Activated B cell treated with CpG ODN at 0.5 μM for 24 hours (primary cell): ENCODE measurements at regions not wholly inside any gene's neighbourhood (a gene's known extent, or its start where the extent isn't known, plus 50 kb on each side); places are given as distances from the start of the nearest gene placed in this dataset.

ENCODE experiments used
- ATAC-seq: fragments of 200-7000 bp; cut with Tn5 transposase; one replicate; pipeline ENCODE4 v1.10.0; 2021; ENCODE audit warnings: low read depth, mild to moderate bottlenecking, moderate library complexity
- CTCF ChIA-PET: fragments of 350-600 bp; sonication (Branson Sonifier 250); formaldehyde crosslinking; loops from one replicate; lab custom pipeline; 2021; ENCODE audit warnings: antibody characterized with exemption; lab: Charles Lee
- POLR2A ChIA-PET: fragments of 350-600 bp; sonication (Branson Sonifier 250); formaldehyde crosslinking; loops from one replicate; lab custom pipeline; 2021; ENCODE audit warnings: antibody characterized with exemption; lab: Charles Lee
- DNase-seq: peaks from one replicate; pipeline ENCODE4 v3.0.0; 2022
- H3K27ac Mint-ChIP-seq: one replicate; pipeline ENCODE4 v1.8.0; 2020; ENCODE audit warnings: mixed read lengths
- H3K27me3 Mint-ChIP-seq: one replicate; pipeline ENCODE4 v1.8.0; 2021; ENCODE audit warnings: mixed read lengths
- H3K36me3 Mint-ChIP-seq: one replicate; pipeline ENCODE4 v1.8.0; 2021; ENCODE audit warnings: low read depth, mixed read lengths
- H3K4me1 Mint-ChIP-seq: one replicate; pipeline ENCODE4 v1.8.0; 2021; ENCODE audit warnings: mixed read lengths
- H3K4me3 Mint-ChIP-seq: one replicate; pipeline ENCODE4 v1.8.0; 2020; ENCODE audit warnings: mild to moderate bottlenecking, mixed read lengths
- H3K9me3 Mint-ChIP-seq: one replicate; pipeline ENCODE4 v1.8.0; 2020; ENCODE audit warnings: mixed read lengths
- CTCF ChIP-seq: fragments of 200-600 bp; IDR thresholded peaks from one replicate; pipeline ENCODE4 v1.8.0; 2022; ENCODE audit warnings: antibody characterized with exemption, mild to moderate bottlenecking
- intact Hi-C: fragments of 100-400 bp; cut with micrococcal nuclease; formaldehyde crosslinking; loops from one replicate; pipeline ENCODE4 v1.15.1; 2024

GRCh38 chr1:88117597-88117996, 566.5 kb upstream of the PKN2 start:
- peaks cover 13% of the 10 kb centered on the region for H3K27me3 Mint-ChIP-seq
- no peak overlapping the region for H3K27ac Mint-ChIP-seq

GRCh38 chr1:88118176-88118845, 565.8 kb upstream of the PKN2 start:
- TF ChIP-seq CTCF, result no peak
- intact Hi-C loops, result no loop called here
- Mint-ChIP-seq H3K36me3 (no peaks in the 10 kb centered on the region), H3K4me3 (no peak overlapping the region), H3K4me1 (no peaks in the 10 kb centered on the region), H3K27me3 (peaks cover 13% of the 10 kb centered on the region), H3K27ac (no peak overlapping the region), H3K9me3 (no peaks in the 10 kb centered on the region)
- CTCF ChIA-PET, result no interaction called here
- POLR2A ChIA-PET, result no interaction called here
- no peak for DNase-seq
- no peak for ATAC-seq

More at GRCh38 chr1:88117597-88117996, 566.5 kb upstream of the PKN2 start:
- no peak for ATAC-seq
- H3K9me3 Mint-ChIP-seq, result no peaks in the 10 kb centered on the region
- intact Hi-C loops, result no loop called here
- CTCF ChIA-PET, result no interaction called here
- H3K4me3 Mint-ChIP-seq, result no peak overlapping the region
- POLR2A ChIA-PET, result no interaction called here
- no peak for TF ChIP-seq CTCF
- no peak for DNase-seq
- no peaks in the 10 kb centered on the region for H3K36me3 Mint-ChIP-seq
- no peaks in the 10 kb centered on the region for H3K4me1 Mint-ChIP-seq

- TF ChIP-seq CTCF, result no peak
- CTCF ChIA-PET, result no interaction called here
- Mint-ChIP-seq H3K27me3 (peaks cover 4% of the 10 kb centered on the region), H3K9me3 (no peaks in the 10 kb centered on the region), H3K36me3 (no peaks in the 10 kb centered on the region), H3K27ac (no peak overlapping the region), H3K4me3 (no peak overlapping the region), H3K4me1 (no peaks in the 10 kb centered on the region)
- no peak for ATAC-seq
- DNase-seq, result no peak
- POLR2A ChIA-PET, result no interaction called here
- intact Hi-C loops, result no loop called here
Observed at GRCh38 chr1:88124614-88125013, 559.5 kb upstream of the PKN2 start.

- ATAC-seq, result no peak
- TF ChIP-seq CTCF, result no peak
- DNase-seq, result no peak
- Mint-ChIP-seq H3K4me3 (no peak overlapping the region), H3K4me1 (no peaks in the 10 kb centered on the region), H3K27me3 (peaks cover 3% of the 10 kb centered on the region), H3K27ac (no peak overlapping the region), H3K36me3 (no peaks in the 10 kb centered on the region), H3K9me3 (no peaks in the 10 kb centered on the region)
- ChIA-PET CTCF (no interaction called here), POLR2A (no interaction called here)
- intact Hi-C loops, result no loop called here
Observed at GRCh38 chr1:88126467-88126866, 557.6 kb upstream of the PKN2 start.

GRCh38 chr1:88133991-88134390, 550.1 kb upstream of the PKN2 start:
- no peaks in the 10 kb centered on the region for H3K36me3 Mint-ChIP-seq
- no peak for DNase-seq
- no peak overlapping the region for H3K4me3 Mint-ChIP-seq
- H3K27ac Mint-ChIP-seq, result no peak overlapping the region
- ChIA-PET CTCF (no interaction called here), POLR2A (no interaction called here)
- peaks cover 2% of the 10 kb centered on the region for H3K9me3 Mint-ChIP-seq
- H3K4me1 Mint-ChIP-seq, result no peaks in the 10 kb centered on the region
- no peak for ATAC-seq
- H3K27me3 Mint-ChIP-seq, result no peaks in the 10 kb centered on the region
- intact Hi-C loops, result no loop called here
- TF ChIP-seq CTCF, result no peak
